H1 (cell line): ENCODE measurements at regions not wholly inside any gene's neighbourhood (a gene's known extent, or its start where the extent isn't known, plus 50 kb on each side); places are given as distances from the start of the nearest gene placed in this dataset.

Experiments used
- CTCF ChIA-PET: fragments of 300-600 bp; sonication (Branson Sonifier 250); formaldehyde crosslinking; loops from one replicate; lab custom pipeline; 2021; ENCODE audit not compliant: partially characterized antibody; lab: Charles Lee
- POLR2A ChIA-PET: fragments of 300-600 bp; sonication (Branson Sonifier 250); formaldehyde crosslinking; loops from one replicate; lab custom pipeline; 2021; ENCODE audit warnings: inconsistent platforms; ENCODE audit not compliant: partially characterized antibody; lab: Charles Lee
- DNase-seq, 2 experiments: peaks; one replicate each; pipeline versions ENCODE4 v3.0.0 to v3.0.0-alpha.2; 2010 to 2022; ENCODE audit warnings: low spot score in 2 of 2, low read depth in 1 of 2, mixed read lengths in 1 of 2
- FAIRE-seq: peaks from 2 replicates; lab custom pipeline; 2011; peaks lifted over from hg19 to GRCh38; lab: Jason Lieb, UNC
- H2AFZ ChIP-seq: 2 replicates; pipeline ENCODE4 v1.8.1; 2012; ENCODE audit warnings: low read length, inconsistent platforms
- H2AK5ac ChIP-seq: 2 replicates; pipeline ENCODE4 v1.6.1; 2013; ENCODE audit warnings: low read depth, low read length
- H2BK120ac ChIP-seq: replicated peaks from 2 replicates; pipeline ENCODE3; 2013; ENCODE audit warnings: low read depth, low read length, inconsistent platforms
- H2BK12ac ChIP-seq: 2 replicates; pipeline ENCODE4 v1.6.1; 2013; ENCODE audit warnings: low read depth, low read length
- H2BK15ac ChIP-seq: 2 replicates; pipeline ENCODE4 v1.6.1; 2013; ENCODE audit warnings: low read length
- H2BK20ac ChIP-seq: 2 replicates; pipeline ENCODE4 v1.6.1; 2013; ENCODE audit warnings: low read length
- H2BK5ac ChIP-seq: 2 replicates; pipeline ENCODE4 v1.6.1; 2013; ENCODE audit warnings: low read depth, low read length
- H3K14ac ChIP-seq: 2 replicates; pipeline ENCODE4 v1.6.1; 2013; ENCODE audit warnings: inconsistent platforms; ENCODE audit not compliant: insufficient read length
- H3K18ac ChIP-seq: 2 replicates; pipeline ENCODE4 v1.6.1; 2013; ENCODE audit warnings: low read length; ENCODE audit errors: extremely low read depth
- H3K23ac ChIP-seq: 2 replicates; pipeline ENCODE4 v1.6.1; 2013; ENCODE audit warnings: inconsistent platforms; ENCODE audit not compliant: insufficient read length
- H3K23me2 ChIP-seq: 2 replicates; pipeline ENCODE4 v1.6.1; 2013; ENCODE audit warnings: low read depth, low read length
- H3K27ac ChIP-seq: 2 replicates; pipeline ENCODE4 v1.6.1; 2011; ENCODE audit warnings: low read depth, low read length, inconsistent platforms
- H3K27me3 ChIP-seq, 4 experiments: replicated peaks in 1 of 4; 1 replicate in 1 of 4; 2 replicates in 3 of 4; pipeline versions ENCODE4 v1.6.1 to v1.8.1; 2011 to 2013; ENCODE audit warnings: low read length in 3 of 4, mild to moderate bottlenecking in 3 of 4, inconsistent platforms in 2 of 4, mixed read lengths in 2 of 4, moderate library complexity in 1 of 4; ENCODE audit not compliant: control insufficient read depth in 3 of 4, insufficient read depth in 3 of 4; ENCODE audit errors: extremely low read depth in 1 of 4
- H3K36me3 ChIP-seq, 4 experiments: 2 replicates each; pipeline versions ENCODE4 v1.6.1 to v1.8.1; 2011 to 2013; ENCODE audit warnings: mild to moderate bottlenecking in 4 of 4, low read length in 3 of 4, moderate library complexity in 2 of 4, control low read depth in 1 of 4, inconsistent platforms in 1 of 4; ENCODE audit not compliant: insufficient read depth in 4 of 4, control insufficient read depth in 2 of 4
- H3K4ac ChIP-seq: replicated peaks from 2 replicates; pipeline ENCODE3; 2013; ENCODE audit warnings: low read length, low read depth, mixed read lengths, inconsistent platforms; ENCODE audit not compliant: insufficient read length
- H3K4me1 ChIP-seq, 4 experiments: replicated peaks in 1 of 4; 1 replicate in 1 of 4; 2 replicates in 3 of 4; pipeline versions ENCODE4 v1.6.1 to v1.8.1; 2011 to 2013; ENCODE audit warnings: low read length in 3 of 4, inconsistent platforms in 2 of 4, mixed read lengths in 1 of 4; ENCODE audit not compliant: insufficient read depth in 4 of 4, control insufficient read depth in 3 of 4
- H3K4me2 ChIP-seq, 2 experiments: 2 replicates each; pipeline versions ENCODE4 v1.6.1 to v1.8.1; 2011 to 2013; ENCODE audit warnings: low read depth in 2 of 2, low read length in 2 of 2, control low read depth in 1 of 2, inconsistent platforms in 1 of 2, mild to moderate bottlenecking in 1 of 2; ENCODE audit not compliant: insufficient read depth in 1 of 2
- H3K4me3 ChIP-seq, 4 experiments: fragments of 200-600, 300-600 bp in 1 of 4; sonication (generic), shearing (Covaris generic), sonication (Bioruptor Twin) in 1 of 4; 2 replicates each; pipeline versions ENCODE4 v1.5.1 to v1.8.1; 2011 to 2016; ENCODE audit warnings: low read length in 4 of 4, low read depth in 3 of 4, control low read depth in 2 of 4, inconsistent platforms in 2 of 4, mild to moderate bottlenecking in 2 of 4, mixed read lengths in 1 of 4, moderate library complexity in 1 of 4; ENCODE audit not compliant: insufficient read depth in 2 of 4; ENCODE audit errors: extremely low read depth in 1 of 4
- H3K56ac ChIP-seq: replicated peaks from 2 replicates; pipeline ENCODE3; 2013; ENCODE audit warnings: low read depth, mild to moderate bottlenecking, mixed read lengths, low read length, inconsistent platforms; ENCODE audit not compliant: insufficient read length
- H3K79me1 ChIP-seq: 2 replicates; pipeline ENCODE4 v1.6.1; 2013; ENCODE audit warnings: low read depth, low read length, control low read depth
- H3K79me2 ChIP-seq, 2 experiments: 2 replicates each; pipeline versions ENCODE4 v1.6.1 to v1.8.1; 2012 to 2013; ENCODE audit warnings: low read length in 2 of 2, mild to moderate bottlenecking in 2 of 2, inconsistent platforms in 1 of 2; ENCODE audit not compliant: insufficient read depth in 2 of 2, control insufficient read depth in 1 of 2
- H3K9ac ChIP-seq, 4 experiments: replicated peaks in 1 of 4; 1 replicate in 1 of 4; 2 replicates in 3 of 4; pipeline versions ENCODE4 v1.6.1 to v1.8.1; 2011 to 2013; ENCODE audit warnings: low read depth in 3 of 4, low read length in 3 of 4, control low read depth in 2 of 4, mild to moderate bottlenecking in 2 of 4, moderate library complexity in 2 of 4, inconsistent platforms in 1 of 4; ENCODE audit errors: extremely low read depth in 1 of 4
- H3K9me3 ChIP-seq, 2 experiments: 2 replicates each; pipeline versions ENCODE4 v1.6.1 to v1.8.1; 2012 to 2013; ENCODE audit warnings: mild to moderate bottlenecking in 2 of 2, moderate library complexity in 2 of 2, control low read depth in 1 of 2, inconsistent platforms in 1 of 2, low read depth in 1 of 2, low read length in 1 of 2, mixed read lengths in 1 of 2; ENCODE audit not compliant: insufficient read depth in 2 of 2
- H4K20me1 ChIP-seq, 2 experiments: replicated peaks in 1 of 2; 2 replicates each; pipeline versions ENCODE3 to v1.8.1; 2011 to 2013; ENCODE audit warnings: inconsistent platforms in 2 of 2, low read length in 2 of 2, mild to moderate bottlenecking in 1 of 2; ENCODE audit not compliant: insufficient read depth in 2 of 2, control insufficient read depth in 1 of 2
- H4K5ac ChIP-seq: 2 replicates; pipeline ENCODE4 v1.6.1; 2013; ENCODE audit warnings: low read length, low read depth, mixed read lengths, inconsistent platforms; ENCODE audit not compliant: insufficient read length
- H4K8ac ChIP-seq: 2 replicates; pipeline ENCODE4 v1.8.0; 2013; ENCODE audit warnings: mild to moderate bottlenecking, moderate library complexity, low read length, inconsistent platforms; ENCODE audit not compliant: insufficient read depth; ENCODE audit errors: extremely low read depth
- H4K91ac ChIP-seq: replicated peaks from 2 replicates; pipeline ENCODE3; 2013; ENCODE audit warnings: low read length, mixed read lengths, inconsistent platforms; ENCODE audit not compliant: insufficient read length
- BRCA1 ChIP-seq: IDR thresholded peaks from 2 replicates; pipeline ENCODE4 v1.6.1; 2012; ENCODE audit warnings: low read depth, low read length, improper control_type of control experiment
- CHD1 ChIP-seq: IDR thresholded peaks from 2 replicates; pipeline ENCODE4 v1.6.1; 2012; ENCODE audit warnings: low read depth, low read length, improper control_type of control experiment
- CREB1 ChIP-seq: IDR thresholded peaks from 2 replicates; pipeline ENCODE4 v1.6.1; 2012; ENCODE audit warnings: inconsistent platforms
- EP300 ChIP-seq, 2 experiments: IDR thresholded peaks; 1 replicate in 1 of 2; 2 replicates in 1 of 2; pipeline ENCODE4 v1.6.1; 2011 to 2012; ENCODE audit warnings: low read depth in 2 of 2, low read length in 2 of 2, mild to moderate bottlenecking in 2 of 2, borderline replicate concordance in 1 of 2, inconsistent platforms in 1 of 2, moderate library complexity in 1 of 2
- GABPA ChIP-seq: IDR thresholded peaks from 2 replicates; pipeline ENCODE4 v1.6.1; 2011; ENCODE audit warnings: mild to moderate bottlenecking, low read length, moderate library complexity, borderline replicate concordance; ENCODE audit not compliant: insufficient read depth
- GTF2F1 ChIP-seq: IDR thresholded peaks from 2 replicates; pipeline ENCODE4 v1.6.1; 2012; ENCODE audit warnings: low read depth, low read length, improper control_type of control experiment, borderline replicate concordance
- HDAC2 ChIP-seq, 2 experiments: fragments of 300-600 bp in 1 of 2; sonication (generic) in 1 of 2; IDR thresholded peaks; 2 replicates each; pipeline ENCODE4 v1.6.1; 2011 to 2012; ENCODE audit warnings: low read depth in 2 of 2, low read length in 2 of 2, mild to moderate bottlenecking in 2 of 2, moderate library complexity in 2 of 2, borderline replicate concordance in 1 of 2, inconsistent platforms in 1 of 2
- HDAC6 ChIP-seq: IDR thresholded peaks from one replicate; pipeline ENCODE4 v1.7.1; 2012; ENCODE audit warnings: low read depth, mild to moderate bottlenecking, inconsistent platforms, low read length, moderate library complexity
- KDM1A ChIP-seq: fragments of 200-600, 300-600 bp; sonication (generic); IDR thresholded peaks from 2 replicates; pipeline ENCODE4 v1.7.1; 2016; ENCODE audit warnings: mild to moderate bottlenecking, low read length, borderline replicate concordance
- KDM4A ChIP-seq: IDR thresholded peaks from one replicate; pipeline ENCODE4 v1.7.1; 2012; ENCODE audit warnings: low read depth, mild to moderate bottlenecking, moderate library complexity, low read length, inconsistent platforms; ENCODE audit not compliant: severe bottlenecking
- POLR2AphosphoS5 ChIP-seq: IDR thresholded peaks from 2 replicates; pipeline ENCODE4 v1.6.1; 2011; ENCODE audit warnings: low read depth, low read length
- RXRA ChIP-seq: IDR thresholded peaks from 2 replicates; pipeline ENCODE4 v1.6.1; 2011; ENCODE audit warnings: low read depth, mild to moderate bottlenecking, low read length, moderate library complexity; ENCODE audit not compliant: insufficient read depth
- SP2 ChIP-seq: IDR thresholded peaks from 2 replicates; pipeline ENCODE4 v1.6.1; 2012; ENCODE audit warnings: mild to moderate bottlenecking, low read length, inconsistent platforms
- TEAD4 ChIP-seq: IDR thresholded peaks from 2 replicates; pipeline ENCODE4 v1.6.1; 2012; ENCODE audit warnings: low read depth, low read length, inconsistent platforms, mixed read lengths
- YY1 ChIP-seq: IDR thresholded peaks from 2 replicates; pipeline ENCODE4 v1.6.1; 2011; ENCODE audit warnings: low read depth, mild to moderate bottlenecking, low read length
- ZNF274 ChIP-seq: IDR thresholded peaks from 2 replicates; pipeline ENCODE4 v1.7.0; 2012; ENCODE audit warnings: low read length, borderline replicate concordance; ENCODE audit errors: extremely low read depth
- WGBS, 2 experiments: shearing (Covaris generic) in 1 of 2; methylation state at CpG; one replicate each; pipeline versions ENCODE4 v1.1.6 to v1.1.7; 2013 to 2015; ENCODE audit warnings: low lambda C conversion rate in 2 of 2, mixed read lengths in 2 of 2, inconsistent platforms in 1 of 2, low coverage in 1 of 2, missing lambda C conversion rate in 1 of 2; ENCODE audit not compliant: insufficient replicate concordance in 2 of 2, insufficient coverage in 1 of 2, insufficient read length in 1 of 2; ENCODE audit errors: extremely low coverage in 1 of 2, missing lambda C conversion rate in 1 of 2; 5-methylcytosine and 5-hydroxymethylcytosine counted together

DNA sequence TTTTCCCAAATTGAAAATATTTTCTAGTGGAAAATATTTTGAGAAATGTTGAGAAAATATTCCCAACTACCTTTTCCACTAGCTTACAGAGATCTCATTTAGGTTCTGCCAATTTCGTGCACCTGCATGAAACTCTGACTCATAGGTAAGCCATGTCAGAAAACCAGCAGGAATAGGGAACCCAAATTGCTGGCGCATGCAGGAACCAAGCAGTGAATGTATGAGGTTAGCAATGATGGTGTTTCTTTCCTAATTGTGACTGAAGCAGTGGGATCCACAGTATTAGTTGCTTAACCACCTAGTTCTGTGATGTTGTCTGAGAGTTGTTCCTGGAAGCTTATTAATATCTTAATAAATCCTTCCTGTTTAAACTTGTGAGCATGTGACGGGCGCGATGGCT is 381.0 kb upstream of the TRAM1L1 start:
- no peaks in the 10 kb centered on the region for H3K36me3 ChIP-seq
- no peak overlapping the region for H3K14ac ChIP-seq
- H4K8ac ChIP-seq = no peak overlapping the region
- no peaks in the 10 kb centered on the region for H3K27me3 ChIP-seq
- no peak overlapping the region for H2BK120ac ChIP-seq
- no peaks in the 10 kb centered on the region for H3K79me1 ChIP-seq
- no peak overlapping the region for H2BK15ac ChIP-seq
- FAIRE-seq (no peak), DNase-seq (peak in 1 of 2 experiments; percentile 5)
- no peaks in the 10 kb centered on the region for H3K79me2 ChIP-seq
- no peak overlapping the region for H2AK5ac ChIP-seq
- H2BK5ac ChIP-seq = no peak overlapping the region
- no peak overlapping the region for H3K23ac ChIP-seq
- no peak overlapping the region for H3K9ac ChIP-seq
- H3K4me2 ChIP-seq = no peak overlapping the region
- no peak overlapping the region for H2BK12ac ChIP-seq
- no peak overlapping the region for H3K27ac ChIP-seq
- WGBS, 2 experiments = 80% methylated on average over 5 of the region's 5 CpGs; no CpG with 5 or more reads in 1 of the 2 experiments
- no peak overlapping the region for H4K5ac ChIP-seq
- H4K91ac ChIP-seq = no peak overlapping the region
- CTCF ChIA-PET = interaction anchor here (0.7 to 1.4 kb wide), 5 partner anchors 23 to 759 kb away, joined by 3 read pairs; no protein-coding TSS in a partner anchor
- H4K20me1 ChIP-seq = no peaks in the 10 kb centered on the region
- no peaks in the 10 kb centered on the region for H3K4me1 ChIP-seq
- H2BK20ac ChIP-seq = no peak overlapping the region
- H3K4me3 ChIP-seq = no peak overlapping the region
- H3K9me3 ChIP-seq = no peaks in the 10 kb centered on the region
- no peak overlapping the region for H2AFZ ChIP-seq
- H3K23me2 ChIP-seq = no peaks in the 10 kb centered on the region
- no peak overlapping the region for H3K4ac ChIP-seq
- H3K56ac ChIP-seq = no peak overlapping the region
- POLR2A ChIA-PET = no interaction called here
- no peak overlapping the region for H3K18ac ChIP-seq
- TF ChIP-seq EP300 (IDR thresholded peaks at IDR 0.05; ENCODE audit: borderline replicate concordance in 1 of 2, low read depth in 2 of 2, low read length in 2 of 2) (0 out of 3 replicates have a peak, but pooled peaks of 1 of the 2 experiments have one; percentile 22), SP2 (no peak), CREB1 (no peak), TEAD4 (no peak), ZNF274 (no peak), BRCA1 (no peak), RXRA (no peak), KDM1A (no peak), CHD1 (no peak), GTF2F1 (no peak), GABPA (no peak), KDM4A (no peak), HDAC6 (no peak), YY1 (no peak), POLR2AphosphoS5 (no peak), HDAC2 (IDR thresholded peaks at IDR 0.05; ENCODE audit: borderline replicate concordance in 1 of 2, low read depth in 2 of 2, low read length in 2 of 2) (no peak)
